ENCODE measurements at regions not wholly inside any gene's neighbourhood (a gene's known extent, or its start where the extent isn't known, plus 50 kb on each side); places are given as distances from the start of the nearest gene placed in this dataset.

DNA sequence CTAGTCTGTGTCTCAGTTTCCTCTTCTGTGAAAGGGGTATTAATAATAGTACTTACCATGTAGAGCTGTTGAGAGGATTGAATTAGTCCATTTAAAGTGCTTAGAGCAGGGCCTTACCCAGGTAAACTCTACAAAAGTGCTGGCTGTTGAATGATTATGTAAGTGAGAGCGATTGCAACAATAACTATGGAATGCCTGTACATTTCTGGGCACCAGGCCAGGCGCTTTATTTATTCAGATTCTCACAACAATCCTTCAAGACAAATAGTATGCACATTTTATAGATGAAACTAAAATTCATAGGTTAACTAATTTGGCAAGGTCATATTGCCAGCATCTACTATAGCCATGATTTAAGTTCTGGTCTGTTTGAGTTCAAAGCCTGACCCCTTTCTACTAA, 78.3 kb upstream of the MMS22L start:
- TF ChIP-seq, protein P1, sequence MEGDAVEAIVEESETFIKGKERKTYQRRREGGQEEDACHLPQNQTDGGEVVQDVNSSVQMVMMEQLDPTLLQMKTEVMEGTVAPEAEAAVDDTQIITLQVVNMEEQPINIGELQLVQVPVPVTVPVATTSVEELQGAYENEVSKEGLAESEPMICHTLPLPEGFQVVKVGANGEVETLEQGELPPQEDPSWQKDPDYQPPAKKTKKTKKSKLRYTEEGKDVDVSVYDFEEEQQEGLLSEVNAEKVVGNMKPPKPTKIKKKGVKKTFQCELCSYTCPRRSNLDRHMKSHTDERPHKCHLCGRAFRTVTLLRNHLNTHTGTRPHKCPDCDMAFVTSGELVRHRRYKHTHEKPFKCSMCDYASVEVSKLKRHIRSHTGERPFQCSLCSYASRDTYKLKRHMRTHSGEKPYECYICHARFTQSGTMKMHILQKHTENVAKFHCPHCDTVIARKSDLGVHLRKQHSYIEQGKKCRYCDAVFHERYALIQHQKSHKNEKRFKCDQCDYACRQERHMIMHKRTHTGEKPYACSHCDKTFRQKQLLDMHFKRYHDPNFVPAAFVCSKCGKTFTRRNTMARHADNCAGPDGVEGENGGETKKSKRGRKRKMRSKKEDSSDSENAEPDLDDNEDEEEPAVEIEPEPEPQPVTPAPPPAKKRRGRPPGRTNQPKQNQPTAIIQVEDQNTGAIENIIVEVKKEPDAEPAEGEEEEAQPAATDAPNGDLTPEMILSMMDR (IDR thresholded peaks at IDR 0.05): no peak
- no peak for TF ChIP-seq POLR2A (IDR thresholded peaks at IDR 0.05)

Measured in testis (tissue), 2 donors.